ENCODE measurements at regions not wholly inside any gene's neighbourhood (a gene's known extent, or its start where the extent isn't known, plus 50 kb on each side); places are given as distances from the start of the nearest gene placed in this dataset.

GRCh38 chr2:8096484-8096883 lies 585.4 kb upstream of the ID2 start:
- no peaks in the 10 kb centered on the region for H3K36me3 ChIP-seq
- no peak overlapping the region for H3K4me3 ChIP-seq
- no peaks in the 10 kb centered on the region for H3K27me3 ChIP-seq
- WGBS, 4 donors = 87 to 96% (median 94%) methylated on average over 1 of the region's 1 CpG
- H3K27ac ChIP-seq = no peak overlapping the region
- no peak for TF ChIP-seq POLR2A (IDR thresholded peaks at IDR 0.05)
- TF ChIP-seq, protein P1, sequence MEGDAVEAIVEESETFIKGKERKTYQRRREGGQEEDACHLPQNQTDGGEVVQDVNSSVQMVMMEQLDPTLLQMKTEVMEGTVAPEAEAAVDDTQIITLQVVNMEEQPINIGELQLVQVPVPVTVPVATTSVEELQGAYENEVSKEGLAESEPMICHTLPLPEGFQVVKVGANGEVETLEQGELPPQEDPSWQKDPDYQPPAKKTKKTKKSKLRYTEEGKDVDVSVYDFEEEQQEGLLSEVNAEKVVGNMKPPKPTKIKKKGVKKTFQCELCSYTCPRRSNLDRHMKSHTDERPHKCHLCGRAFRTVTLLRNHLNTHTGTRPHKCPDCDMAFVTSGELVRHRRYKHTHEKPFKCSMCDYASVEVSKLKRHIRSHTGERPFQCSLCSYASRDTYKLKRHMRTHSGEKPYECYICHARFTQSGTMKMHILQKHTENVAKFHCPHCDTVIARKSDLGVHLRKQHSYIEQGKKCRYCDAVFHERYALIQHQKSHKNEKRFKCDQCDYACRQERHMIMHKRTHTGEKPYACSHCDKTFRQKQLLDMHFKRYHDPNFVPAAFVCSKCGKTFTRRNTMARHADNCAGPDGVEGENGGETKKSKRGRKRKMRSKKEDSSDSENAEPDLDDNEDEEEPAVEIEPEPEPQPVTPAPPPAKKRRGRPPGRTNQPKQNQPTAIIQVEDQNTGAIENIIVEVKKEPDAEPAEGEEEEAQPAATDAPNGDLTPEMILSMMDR (IDR thresholded peaks at IDR 0.05) = no peak
- no peak for ATAC-seq
- intact Hi-C loops (cut with DNase I) = no loop called here
- no peaks in the 10 kb centered on the region for H3K9me3 ChIP-seq
- DNase-seq = no peak
- H3K4me1 ChIP-seq = no peaks in the 10 kb centered on the region

- intact Hi-C loops (cut with DNase I) = no loop called here
- Histone ChIP-seq H3K27me3 (no peaks in the 10 kb centered on the region), H3K4me3 (no peak overlapping the region), H3K27ac (peak overlapping the region in 1 of 12 donors; percentile 3), H3K36me3 (no peaks in the 10 kb centered on the region), H3K4me1 (no peaks in the 10 kb centered on the region), H3K9me3 (no peaks in the 10 kb centered on the region)
- WGBS, 4 donors = 70 to 92% (median 88%) methylated on average over 6 of the region's 6 CpGs
- ATAC-seq = no peak
- TF ChIP-seq POLR2A (IDR thresholded peaks at IDR 0.05) = no peak
- TF ChIP-seq, protein P1 (IDR thresholded peaks at IDR 0.05) = no peak
- DNase-seq = no peak
Measured at GRCh38 chr2:8098476-8099266, 583.2 kb upstream of the ID2 start.

- ATAC-seq = no peak
Measured at GRCh38 chr2:8099267-8099582, 582.6 kb upstream of the ID2 start.

DNA sequence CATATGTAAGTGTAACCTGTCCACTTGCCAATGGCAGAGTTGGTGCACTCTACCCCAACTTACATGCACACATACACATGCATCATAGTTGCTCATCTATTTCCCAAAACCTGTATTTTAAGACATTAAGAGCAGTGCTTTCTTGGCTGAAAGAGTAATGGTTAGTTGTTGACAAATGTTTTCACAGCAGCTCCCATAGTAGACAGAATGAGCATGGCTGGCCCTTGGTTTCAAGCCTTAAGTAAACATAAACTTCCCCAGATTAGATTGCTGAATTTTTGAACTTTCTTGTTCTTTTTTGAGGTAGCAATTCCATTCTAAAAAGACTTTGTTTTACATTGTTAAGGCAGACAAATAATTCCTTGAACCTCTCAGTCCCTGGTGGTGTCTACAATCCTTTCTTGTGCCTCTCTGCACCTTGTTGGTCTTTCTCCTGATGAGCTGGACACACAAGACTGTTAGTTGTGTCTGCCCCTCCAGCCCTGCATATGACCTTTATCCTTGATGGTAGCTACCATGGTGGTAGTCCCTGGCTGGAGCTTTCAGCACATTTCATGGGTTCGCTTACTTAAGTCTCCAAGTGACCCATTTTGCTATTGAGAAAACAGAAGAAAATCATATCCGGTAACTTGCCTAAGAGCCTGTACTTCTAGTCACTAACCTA lies 580.1 kb upstream of the ID2 start:
- Histone ChIP-seq H3K4me3 (no peak overlapping the region), H3K27me3 (no peaks in the 10 kb centered on the region), H3K9me3 (no peaks in the 10 kb centered on the region), H3K36me3 (no peaks in the 10 kb centered on the region), H3K27ac (no peak overlapping the region), H3K4me1 (no peaks in the 10 kb centered on the region)
- no peak for TF ChIP-seq POLR2A (IDR thresholded peaks at IDR 0.05)
- TF ChIP-seq, protein P1 (IDR thresholded peaks at IDR 0.05) = no peak
- intact Hi-C loops (cut with DNase I) = no loop called here
- WGBS, 4 donors = 94 to 98% (median 97%) methylated on average over 2 of the region's 2 CpGs
- DNase-seq = no peak
- ATAC-seq = no peak

More at GRCh38 chr2:8099267-8099582, 582.6 kb upstream of the ID2 start:
- H3K27ac ChIP-seq = peak overlapping the region in 1 of 12 donors; percentile 3
- TF ChIP-seq, protein P1 (IDR thresholded peaks at IDR 0.05) = no peak
- TF ChIP-seq POLR2A (IDR thresholded peaks at IDR 0.05) = no peak
- no peaks in the 10 kb centered on the region for H3K27me3 ChIP-seq
- H3K4me1 ChIP-seq = no peaks in the 10 kb centered on the region
- intact Hi-C loops (cut with DNase I) = no loop called here
- no peaks in the 10 kb centered on the region for H3K36me3 ChIP-seq
- WGBS, 4 donors = 82 to 97% (median 94%) methylated on average over 4 of the region's 4 CpGs
- DNase-seq = no peak
- H3K4me3 ChIP-seq = no peak overlapping the region
- no peaks in the 10 kb centered on the region for H3K9me3 ChIP-seq

All from heart left ventricle (tissue), 16 donors.